Fibroblast of gingiva (primary cell): ENCODE measurements at regions not wholly inside any gene's neighbourhood (a gene's known extent, or its start where the extent isn't known, plus 50 kb on each side); places are given as distances from the start of the nearest gene placed in this dataset.

ENCODE experiments used
- DNase-seq: peaks from one replicate; pipeline ENCODE4 v3.0.0-alpha.2; 2011; ENCODE audit warnings: low read depth

- DNase-seq: peak; percentile 36
These were observed 62.8 kb downstream of the FAM9B start for GRCh38 chrX:8971116-8971515.

GRCh38 chrX:8969378-8969777 lies 64.5 kb downstream of the FAM9B start:
- no peak for DNase-seq

GRCh38 chrX:8967461-8967860 lies 66.5 kb downstream of the FAM9B start:
- no peak for DNase-seq

- peak; percentile 58 for DNase-seq
These were observed 72.9 kb downstream of the FAM9B start for GRCh38 chrX:8960957-8961468.

- peak; percentile 2 for DNase-seq
These were observed 78.4 kb downstream of the FAM9B start for GRCh38 chrX:8955511-8955910.

- peak; percentile 3 for DNase-seq
These were observed 87.4 kb downstream of the FAM9B start for GRCh38 chrX:8946563-8946962.

GRCh38 chrX:8939322-8939721 lies 94.6 kb downstream of the FAM9B start:
- DNase-seq: no peak

GRCh38 chrX:8927701-8928100 lies 106.2 kb downstream of the FAM9B start:
- DNase-seq: no peak

- DNase-seq: no peak
These were observed 106.8 kb downstream of the FAM9B start for GRCh38 chrX:8927066-8927635.

- DNase-seq: no peak
These were observed 112.3 kb downstream of the FAM9B start for GRCh38 chrX:8921615-8922014.

GRCh38 chrX:8919801-8920200 lies 114.1 kb downstream of the FAM9B start:
- no peak for DNase-seq

- no peak for DNase-seq
These were observed 115.5 kb upstream of the FAM9A start for GRCh38 chrX:8916697-8917096.

- DNase-seq: no peak
These were observed 113.5 kb upstream of the FAM9A start for GRCh38 chrX:8914681-8915080.

- DNase-seq: peak; percentile 63
These were observed 112.6 kb upstream of the FAM9A start for GRCh38 chrX:8913655-8914409.

GRCh38 chrX:8907688-8908087 lies 106.5 kb upstream of the FAM9A start:
- DNase-seq: no peak

- DNase-seq: peak; percentile 2
These were observed 105.2 kb upstream of the FAM9A start for GRCh38 chrX:8906299-8906938.

- DNase-seq: no peak
These were observed 96.1 kb upstream of the FAM9A start for GRCh38 chrX:8897259-8897658.

- DNase-seq: no peak
These were observed 89.6 kb upstream of the FAM9A start for GRCh38 chrX:8890794-8891193.

GRCh38 chrX:8887004-8887403 lies 85.8 kb upstream of the FAM9A start:
- DNase-seq: no peak

- DNase-seq: no peak
These were observed 78.6 kb upstream of the FAM9A start for GRCh38 chrX:8879750-8880149.

GRCh38 chrX:8873956-8874355 lies 72.8 kb upstream of the FAM9A start:
- no peak for DNase-seq

- no peak for DNase-seq
These were observed 71.9 kb upstream of the FAM9A start for GRCh38 chrX:8873102-8873501.

GRCh38 chrX:8870411-8870810 lies 69.2 kb upstream of the FAM9A start:
- no peak for DNase-seq
